PC-3 (cell line): ENCODE measurements at regions not wholly inside any gene's neighbourhood (a gene's known extent, or its start where the extent isn't known, plus 50 kb on each side); places are given as distances from the start of the nearest gene placed in this dataset.

ENCODE experiments used
- ATAC-seq: fragments of 200-7000 bp; cut with Tn5 transposase; 2 replicates; pipeline ENCODE4 v1.9.1; 2020; ENCODE audit warnings: mild to moderate bottlenecking, moderate library complexity
- BruUV-seq: library from RNA; stranded (reverse); fragments of 400-500 nt; replicated peaks from 2 replicates; lab custom pipeline; 2021; lab: Mats Ljungman, UMichigan
- CTCF ChIA-PET: fragments of 300-600 bp; sonication (Branson Sonifier 250); formaldehyde crosslinking; loops from one replicate; lab custom pipeline; 2022; ENCODE audit warnings: antibody characterized with exemption; lab: Charles Lee
- POLR2A ChIA-PET: fragments of 300-600 bp; sonication (Branson Sonifier 250); formaldehyde crosslinking; loops from one replicate; lab custom pipeline; 2022; ENCODE audit warnings: antibody characterized with exemption; ENCODE audit not compliant: unreplicated experiment; lab: Charles Lee
- DNase-seq: peaks from one replicate; pipeline ENCODE4 v3.0.0-alpha.2; 2015
- H2AFZ ChIP-seq: fragments of 300-600 bp; sonication (generic); 2 replicates; pipeline ENCODE4 v1.6.0; 2016; ENCODE audit warnings: antibody characterized with exemption, low read length
- H3F3A ChIP-seq: fragments of 300-600 bp; sonication (generic); one replicate; pipeline ENCODE4 v1.6.0; 2017; ENCODE audit warnings: antibody characterized with exemption, low read length, control low read depth, mild to moderate bottlenecking; ENCODE audit not compliant: unreplicated experiment
- H3K27ac ChIP-seq: fragments of 300-600 bp; sonication (generic); 2 replicates; pipeline ENCODE4 v1.5.1; 2016; ENCODE audit warnings: mild to moderate bottlenecking, low read length
- H3K27me3 ChIP-seq: fragments of 300-600 bp; sonication (generic); 2 replicates; pipeline ENCODE4 v1.6.1; 2016; ENCODE audit warnings: low read length, mixed read lengths
- H3K36me3 ChIP-seq: fragments of 300-600 bp; sonication (generic); 2 replicates; pipeline ENCODE4 v1.6.1; 2016; ENCODE audit warnings: low read depth, mixed run types, low read length, mixed read lengths
- H3K4me1 ChIP-seq: fragments of 300-600 bp; sonication (generic); 2 replicates; pipeline ENCODE4 v1.5.1; 2016; ENCODE audit warnings: low read length; ENCODE audit not compliant: insufficient read depth
- H3K4me2 ChIP-seq: fragments of 300-600 bp; sonication (generic); 2 replicates; pipeline ENCODE4 v1.6.0; 2016; ENCODE audit warnings: low read length
- H3K4me3 ChIP-seq: fragments of 300-600 bp; sonication (generic); 2 replicates; pipeline ENCODE4 v1.5.1; 2016; ENCODE audit warnings: mild to moderate bottlenecking, low read length, mixed read lengths
- H3K79me2 ChIP-seq: fragments of 300-600 bp; sonication (generic); 2 replicates; pipeline ENCODE4 v1.6.1; 2017; ENCODE audit warnings: low read length, mixed read lengths
- H3K9ac ChIP-seq: fragments of 300-600 bp; sonication (generic); 2 replicates; pipeline ENCODE4 v1.6.0; 2016; ENCODE audit warnings: mild to moderate bottlenecking, low read length
- H3K9me2 ChIP-seq: fragments of 300-600 bp; sonication (generic); replicated peaks from 2 replicates; pipeline ENCODE4 v1.6.1; 2016; ENCODE audit warnings: mixed run types, low read length, mixed read lengths
- H3K9me3 ChIP-seq: fragments of 300-600 bp; sonication (generic); 2 replicates; pipeline ENCODE4 v1.6.1; 2016; ENCODE audit warnings: low read length, mixed read lengths
- H4K20me1 ChIP-seq: fragments of 300-600 bp; sonication (generic); 2 replicates; pipeline ENCODE4 v1.6.1; 2016; ENCODE audit warnings: low read length, mixed read lengths
- EZH2 ChIP-seq: fragments of 300-600 bp; sonication (generic); IDR thresholded peaks from one replicate; pipeline ENCODE4 v1.6.1; 2017; ENCODE audit warnings: antibody characterized with exemption, mild to moderate bottlenecking, low read length; ENCODE audit not compliant: unreplicated experiment
- EZH2phosphoT487 ChIP-seq: fragments of 300-600 bp; sonication (generic); IDR thresholded peaks from 2 replicates; pipeline ENCODE4 v1.6.1; 2018; ENCODE audit warnings: mild to moderate bottlenecking, antibody characterized with exemption, low read length, borderline replicate concordance
- intact Hi-C: fragments of 100-400 bp; cut with micrococcal nuclease; formaldehyde crosslinking; loops from 2 replicates; pipeline ENCODE4 v1.9.0; 2023
- TF ChIP-seq, protein P1 (sequence below): fragments of 300-600 bp; sonication (generic); conservative IDR thresholded peaks from 2 replicates; pipeline ENCODE4 v1.5.1; 2017; ENCODE audit warnings: antibody characterized with exemption, low read depth, mild to moderate bottlenecking, low read length

DNA sequence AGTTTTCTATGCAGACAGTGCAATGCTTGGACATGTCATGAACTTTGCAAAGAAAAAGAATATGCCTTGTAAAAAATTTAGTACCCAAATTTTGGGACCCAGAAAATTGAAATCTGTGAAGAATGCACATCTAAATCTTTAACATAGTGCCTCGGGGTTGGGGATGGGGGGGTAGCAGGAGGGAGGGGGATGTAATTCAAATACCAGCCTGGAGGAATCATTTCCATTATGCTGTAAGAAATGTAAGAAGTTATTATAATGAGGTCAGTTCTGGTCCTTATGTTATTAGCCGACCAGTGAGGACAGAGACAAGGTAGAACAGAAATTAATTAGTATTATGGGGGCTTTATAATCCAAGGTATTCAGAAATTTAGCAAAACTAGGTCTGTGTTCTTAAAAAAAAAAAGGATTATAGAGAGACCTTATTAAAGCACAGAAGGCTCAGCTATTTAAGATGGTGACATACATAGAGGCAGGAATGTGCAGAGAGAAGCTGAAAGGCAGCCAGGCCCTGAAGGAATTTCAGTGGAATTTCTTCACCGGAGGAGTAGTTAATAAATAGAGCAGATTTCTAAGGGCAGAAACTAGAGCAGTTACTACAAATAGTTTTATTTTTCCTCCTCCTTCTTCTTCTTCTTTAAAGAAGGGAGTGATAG is 89.0 kb upstream of the RBMS1 start:
- no TSS peak for BruUV-seq
- H3K4me1 ChIP-seq = peaks cover 15% of the 10 kb centered on the region
- DNase-seq (peak; percentile 42), ATAC-seq (peak; percentile 53)
- CTCF ChIA-PET = no interaction called here
- no peaks in the 10 kb centered on the region for H3K79me2 ChIP-seq
- TF ChIP-seq EZH2 = no peak
- TF ChIP-seq, protein P1, sequence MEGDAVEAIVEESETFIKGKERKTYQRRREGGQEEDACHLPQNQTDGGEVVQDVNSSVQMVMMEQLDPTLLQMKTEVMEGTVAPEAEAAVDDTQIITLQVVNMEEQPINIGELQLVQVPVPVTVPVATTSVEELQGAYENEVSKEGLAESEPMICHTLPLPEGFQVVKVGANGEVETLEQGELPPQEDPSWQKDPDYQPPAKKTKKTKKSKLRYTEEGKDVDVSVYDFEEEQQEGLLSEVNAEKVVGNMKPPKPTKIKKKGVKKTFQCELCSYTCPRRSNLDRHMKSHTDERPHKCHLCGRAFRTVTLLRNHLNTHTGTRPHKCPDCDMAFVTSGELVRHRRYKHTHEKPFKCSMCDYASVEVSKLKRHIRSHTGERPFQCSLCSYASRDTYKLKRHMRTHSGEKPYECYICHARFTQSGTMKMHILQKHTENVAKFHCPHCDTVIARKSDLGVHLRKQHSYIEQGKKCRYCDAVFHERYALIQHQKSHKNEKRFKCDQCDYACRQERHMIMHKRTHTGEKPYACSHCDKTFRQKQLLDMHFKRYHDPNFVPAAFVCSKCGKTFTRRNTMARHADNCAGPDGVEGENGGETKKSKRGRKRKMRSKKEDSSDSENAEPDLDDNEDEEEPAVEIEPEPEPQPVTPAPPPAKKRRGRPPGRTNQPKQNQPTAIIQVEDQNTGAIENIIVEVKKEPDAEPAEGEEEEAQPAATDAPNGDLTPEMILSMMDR = no peak
- TF ChIP-seq EZH2phosphoT487 = no peak
- no peak overlapping the region for H3K9ac ChIP-seq
- H4K20me1 ChIP-seq = no peaks in the 10 kb centered on the region
- peak overlapping the region; percentile 38; the same call in 1 of the 2 replicates for H3K27ac ChIP-seq
- no peaks in the 10 kb centered on the region for H3K9me3 ChIP-seq
- intact Hi-C loops = loop anchor here (5.0 kb wide), 1 partner anchor 150 kb away; no protein-coding TSS in a partner anchor
- H3K9me2 ChIP-seq = no peaks in the 10 kb centered on the region
- H3F3A ChIP-seq = peaks cover 8% of the 10 kb centered on the region
- no peaks in the 10 kb centered on the region for H3K27me3 ChIP-seq
- peak overlapping the region; percentile 17; the same call in 1 of the 2 replicates for H3K4me2 ChIP-seq
- no peaks in the 10 kb centered on the region for H3K36me3 ChIP-seq
- POLR2A ChIA-PET = no interaction called here
- peak overlapping the region; percentile 27; the same call in 1 of the 2 replicates for H2AFZ ChIP-seq
- no peak overlapping the region for H3K4me3 ChIP-seq

DNA sequence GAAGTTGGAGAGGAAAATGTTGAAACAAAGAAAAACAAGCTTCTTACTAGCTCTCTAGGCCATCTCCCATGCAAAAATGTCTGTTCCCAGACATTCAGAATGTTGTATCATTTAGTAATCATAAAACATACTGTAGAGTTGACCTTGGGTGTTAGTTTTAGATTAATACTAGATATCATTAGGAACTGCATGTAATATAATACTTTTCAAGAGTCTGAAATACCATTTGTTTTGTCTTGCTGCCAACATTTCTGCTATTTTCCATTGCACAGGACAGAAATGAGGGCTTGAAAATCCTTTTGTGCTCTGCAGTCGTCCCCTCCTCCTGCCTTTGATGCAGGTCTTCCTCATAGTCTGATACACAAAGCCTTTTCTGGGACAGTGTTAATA is 89.5 kb upstream of the RBMS1 start:
- H3K4me2 ChIP-seq = peak overlapping the region; percentile 17; the same call in 1 of the 2 replicates
- no peaks in the 10 kb centered on the region for H4K20me1 ChIP-seq
- ATAC-seq (peak; percentile 60), DNase-seq (peak; percentile 47)
- H3K4me3 ChIP-seq = no peak overlapping the region
- H3K9me2 ChIP-seq = no peaks in the 10 kb centered on the region
- no peaks in the 10 kb centered on the region for H3K79me2 ChIP-seq
- H3K36me3 ChIP-seq = no peaks in the 10 kb centered on the region
- intact Hi-C loops = loop anchor here (5.0 kb wide), 1 partner anchor 151 kb away; no protein-coding TSS in a partner anchor
- H3K27ac ChIP-seq = peak overlapping the region; percentile 38; the same call in 1 of the 2 replicates
- TF ChIP-seq EZH2phosphoT487 = no peak
- TF ChIP-seq, protein P1 = no peak
- no peak for TF ChIP-seq EZH2
- H3K9me3 ChIP-seq = no peaks in the 10 kb centered on the region
- BruUV-seq = no TSS peak
- ChIA-PET CTCF (no interaction called here), POLR2A (no interaction called here)
- H2AFZ ChIP-seq = peak overlapping the region; percentile 27; the same call in 1 of the 2 replicates
- peaks cover 8% of the 10 kb centered on the region for H3F3A ChIP-seq
- H3K9ac ChIP-seq = no peak overlapping the region
- peaks cover 15% of the 10 kb centered on the region for H3K4me1 ChIP-seq
- H3K27me3 ChIP-seq = no peaks in the 10 kb centered on the region
